K562 (cell line): ENCODE measurements at regions not wholly inside any gene's neighbourhood (a gene's known extent, or its start where the extent isn't known, plus 50 kb on each side); places are given as distances from the start of the nearest gene placed in this dataset.

Experiments used
- CXXC5 ChIP-seq: fragments of 250-450 bp; sonication (Bioruptor Pico); IDR thresholded peaks from 2 replicates; pipeline ENCODE4 v1.8.0; 2022; ENCODE audit warnings: inconsistent platforms, mild to moderate bottlenecking, moderate library complexity
- FOXJ2 ChIP-seq: fragments of 200-800 bp; sonication (Bioruptor generic); IDR thresholded peaks from 2 replicates; pipeline ENCODE4 v1.6.1; 2016; ENCODE audit warnings: missing genetic modification characterization, missing compliant biosample characterization
- MYBL2 ChIP-seq, 2 experiments: fragments of 450-650 bp in 1 of 2; sonication (generic) in 1 of 2; formaldehyde crosslinking in 1 of 2; IDR thresholded peaks; 2 replicates each; pipeline versions ENCODE4 v1.6.1 to v1.8.1; 2017 to 2022; ENCODE audit warnings: borderline replicate concordance in 1 of 2, inconsistent platforms in 1 of 2, low read depth in 1 of 2, mild to moderate bottlenecking in 1 of 2, missing genetic modification reagents in 1 of 2, moderate library complexity in 1 of 2
- NR4A1 ChIP-seq, 2 experiments: fragments of 250-450 bp in 1 of 2; fragments of 450-650 bp in 1 of 2; sonication (Bioruptor Pico) in 1 of 2; IDR thresholded peaks; 2 replicates each; pipeline versions ENCODE4 v1.4.0 to v1.6.1; 2016 to 2020; ENCODE audit warnings: mild to moderate bottlenecking in 2 of 2, missing compliant biosample characterization in 1 of 2, missing genetic modification characterization in 1 of 2, moderate library complexity in 1 of 2
- TF ChIP-seq, protein P1 (sequence below): fragments of 450-650 bp; IDR thresholded peaks from 2 replicates; pipeline ENCODE4 v1.6.1; 2016; ENCODE audit warnings: low read depth
- TF ChIP-seq, protein P2 (sequence below): fragments of 450-650 bp; IDR thresholded peaks from 2 replicates; pipeline ENCODE4 v1.6.1; 2017; ENCODE audit warnings: antibody characterized with exemption, mild to moderate bottlenecking
- TF ChIP-seq, protein P3 (sequence below): sonication (generic); formaldehyde crosslinking; IDR thresholded peaks from 2 replicates; pipeline ENCODE4 v1.8.0; 2022; ENCODE audit warnings: missing genetic modification reagents, mild to moderate bottlenecking, moderate library complexity, borderline replicate concordance

DNA sequence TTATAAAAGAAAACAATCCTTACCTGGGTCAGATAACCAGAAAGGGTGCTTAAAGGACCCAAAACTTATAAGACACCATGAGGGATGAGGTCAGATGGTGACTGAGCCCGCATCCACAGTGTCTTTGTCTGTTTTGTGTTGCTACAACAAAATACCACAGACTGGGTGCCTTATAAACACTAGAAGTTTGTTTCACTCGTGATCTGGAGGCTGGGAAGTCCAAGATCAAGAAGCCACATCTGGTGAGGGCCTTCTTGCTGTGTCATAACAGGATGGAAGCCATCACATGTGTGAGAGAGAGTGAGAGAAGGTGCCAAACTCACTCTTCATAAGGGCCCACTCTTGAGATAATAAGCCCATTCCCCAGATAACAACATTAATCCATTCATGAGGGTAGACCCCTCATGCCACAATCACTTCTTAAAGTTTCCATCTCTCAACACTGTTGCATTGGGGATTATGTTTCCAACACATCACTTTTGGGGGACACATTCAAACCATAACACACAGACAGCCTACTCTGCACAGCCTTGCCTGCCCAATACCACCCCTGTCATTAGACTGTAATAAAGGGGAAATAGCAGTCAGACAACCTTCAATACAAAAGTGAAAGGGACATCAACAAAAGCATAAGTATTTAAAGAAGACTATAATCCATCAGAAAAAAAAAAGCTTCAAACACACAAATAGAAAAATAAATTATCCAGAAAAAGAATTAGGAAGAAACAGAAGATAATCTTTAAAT is 249.8 kb downstream of the ANAPC1 start (continued):
- TF ChIP-seq, protein P1, sequence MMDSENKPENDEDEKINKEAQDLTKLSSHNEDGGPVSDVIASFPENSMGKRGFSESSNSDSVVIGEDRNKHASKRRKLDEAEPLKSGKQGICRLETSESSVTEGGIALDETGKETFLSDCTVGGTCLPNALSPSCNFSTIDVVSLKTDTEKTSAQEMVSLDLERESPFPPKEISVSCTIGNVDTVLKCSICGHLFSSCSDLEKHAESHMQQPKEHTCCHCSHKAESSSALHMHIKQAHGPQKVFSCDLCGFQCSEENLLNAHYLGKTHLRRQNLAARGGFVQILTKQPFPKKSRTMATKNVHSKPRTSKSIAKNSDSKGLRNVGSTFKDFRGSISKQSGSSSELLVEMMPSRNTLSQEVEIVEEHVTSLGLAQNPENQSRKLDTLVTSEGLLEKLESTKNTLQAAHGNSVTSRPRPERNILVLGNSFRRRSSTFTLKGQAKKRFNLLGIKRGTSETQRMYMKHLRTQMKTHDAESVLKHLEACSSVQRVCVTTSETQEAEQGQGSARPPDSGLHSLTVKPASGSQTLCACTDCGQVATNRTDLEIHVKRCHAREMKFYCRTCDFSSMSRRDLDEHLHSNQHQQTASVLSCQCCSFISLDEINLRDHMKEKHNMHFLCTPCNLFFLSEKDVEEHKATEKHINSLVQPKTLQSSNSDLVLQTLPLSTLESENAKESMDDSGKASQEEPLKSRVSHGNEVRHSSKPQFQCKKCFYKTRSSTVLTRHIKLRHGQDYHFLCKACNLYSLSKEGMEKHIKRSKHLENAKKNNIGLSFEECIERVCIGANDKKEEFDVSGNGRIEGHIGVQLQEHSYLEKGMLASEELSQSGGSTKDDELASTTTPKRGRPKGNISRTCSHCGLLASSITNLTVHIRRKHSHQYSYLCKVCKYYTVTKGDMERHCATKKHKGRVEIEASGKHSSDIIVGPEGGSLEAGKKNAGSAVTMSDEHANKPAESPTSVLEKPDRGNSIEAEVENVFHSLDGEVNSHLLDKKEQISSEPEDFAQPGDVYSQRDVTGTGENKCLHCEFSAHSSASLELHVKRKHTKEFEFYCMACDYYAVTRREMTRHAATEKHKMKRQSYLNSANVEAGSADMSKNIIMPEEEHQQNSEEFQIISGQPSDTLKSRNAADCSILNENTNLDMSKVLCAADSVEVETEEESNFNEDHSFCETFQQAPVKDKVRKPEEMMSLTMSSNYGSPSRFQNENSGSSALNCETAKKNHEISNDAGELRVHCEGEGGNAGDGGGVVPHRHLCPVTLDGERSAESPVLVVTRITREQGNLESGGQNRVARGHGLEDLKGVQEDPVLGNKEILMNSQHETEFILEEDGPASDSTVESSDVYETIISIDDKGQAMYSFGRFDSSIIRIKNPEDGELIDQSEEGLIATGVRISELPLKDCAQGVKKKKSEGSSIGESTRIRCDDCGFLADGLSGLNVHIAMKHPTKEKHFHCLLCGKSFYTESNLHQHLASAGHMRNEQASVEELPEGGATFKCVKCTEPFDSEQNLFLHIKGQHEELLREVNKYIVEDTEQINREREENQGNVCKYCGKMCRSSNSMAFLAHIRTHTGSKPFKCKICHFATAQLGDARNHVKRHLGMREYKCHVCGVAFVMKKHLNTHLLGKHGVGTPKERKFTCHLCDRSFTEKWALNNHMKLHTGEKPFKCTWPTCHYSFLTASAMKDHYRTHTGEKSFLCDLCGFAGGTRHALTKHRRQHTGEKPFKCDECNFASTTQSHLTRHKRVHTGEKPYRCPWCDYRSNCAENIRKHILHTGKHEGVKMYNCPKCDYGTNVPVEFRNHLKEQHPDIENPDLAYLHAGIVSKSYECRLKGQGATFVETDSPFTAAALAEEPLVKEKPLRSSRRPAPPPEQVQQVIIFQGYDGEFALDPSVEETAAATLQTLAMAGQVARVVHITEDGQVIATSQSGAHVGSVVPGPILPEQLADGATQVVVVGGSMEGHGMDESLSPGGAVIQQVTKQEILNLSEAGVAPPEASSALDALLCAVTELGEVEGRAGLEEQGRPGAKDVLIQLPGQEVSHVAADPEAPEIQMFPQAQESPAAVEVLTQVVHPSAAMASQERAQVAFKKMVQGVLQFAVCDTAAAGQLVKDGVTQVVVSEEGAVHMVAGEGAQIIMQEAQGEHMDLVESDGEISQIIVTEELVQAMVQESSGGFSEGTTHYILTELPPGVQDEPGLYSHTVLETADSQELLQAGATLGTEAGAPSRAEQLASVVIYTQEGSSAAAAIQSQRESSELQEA = no peak
- no peak for TF ChIP-seq NR4A1 (CRISPR knock-in tag; IDR thresholded peaks at IDR 0.05)
- 0 out of 2 replicates have a peak, but pooled peaks have one; percentile 35 for TF ChIP-seq NR4A1 (tag; IDR thresholded peaks at IDR 0.05)
- TF ChIP-seq, protein P2, sequence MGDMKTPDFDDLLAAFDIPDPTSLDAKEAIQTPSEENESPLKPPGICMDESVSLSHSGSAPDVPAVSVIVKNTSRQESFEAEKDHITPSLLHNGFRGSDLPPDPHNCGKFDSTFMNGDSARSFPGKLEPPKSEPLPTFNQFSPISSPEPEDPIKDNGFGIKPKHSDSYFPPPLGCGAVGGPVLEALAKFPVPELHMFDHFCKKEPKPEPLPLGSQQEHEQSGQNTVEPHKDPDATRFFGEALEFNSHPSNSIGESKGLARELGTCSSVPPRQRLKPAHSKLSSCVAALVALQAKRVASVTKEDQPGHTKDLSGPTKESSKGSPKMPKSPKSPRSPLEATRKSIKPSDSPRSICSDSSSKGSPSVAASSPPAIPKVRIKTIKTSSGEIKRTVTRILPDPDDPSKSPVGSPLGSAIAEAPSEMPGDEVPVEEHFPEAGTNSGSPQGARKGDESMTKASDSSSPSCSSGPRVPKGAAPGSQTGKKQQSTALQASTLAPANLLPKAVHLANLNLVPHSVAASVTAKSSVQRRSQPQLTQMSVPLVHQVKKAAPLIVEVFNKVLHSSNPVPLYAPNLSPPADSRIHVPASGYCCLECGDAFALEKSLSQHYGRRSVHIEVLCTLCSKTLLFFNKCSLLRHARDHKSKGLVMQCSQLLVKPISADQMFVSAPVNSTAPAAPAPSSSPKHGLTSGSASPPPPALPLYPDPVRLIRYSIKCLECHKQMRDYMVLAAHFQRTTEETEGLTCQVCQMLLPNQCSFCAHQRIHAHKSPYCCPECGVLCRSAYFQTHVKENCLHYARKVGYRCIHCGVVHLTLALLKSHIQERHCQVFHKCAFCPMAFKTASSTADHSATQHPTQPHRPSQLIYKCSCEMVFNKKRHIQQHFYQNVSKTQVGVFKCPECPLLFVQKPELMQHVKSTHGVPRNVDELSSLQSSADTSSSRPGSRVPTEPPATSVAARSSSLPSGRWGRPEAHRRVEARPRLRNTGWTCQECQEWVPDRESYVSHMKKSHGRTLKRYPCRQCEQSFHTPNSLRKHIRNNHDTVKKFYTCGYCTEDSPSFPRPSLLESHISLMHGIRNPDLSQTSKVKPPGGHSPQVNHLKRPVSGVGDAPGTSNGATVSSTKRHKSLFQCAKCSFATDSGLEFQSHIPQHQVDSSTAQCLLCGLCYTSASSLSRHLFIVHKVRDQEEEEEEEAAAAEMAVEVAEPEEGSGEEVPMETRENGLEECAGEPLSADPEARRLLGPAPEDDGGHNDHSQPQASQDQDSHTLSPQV = peak; percentile 39; the same call in 1 of the 2 replicates
- no peak for TF ChIP-seq CXXC5 (CRISPR knock-in tag)
- TF ChIP-seq MYBL2 (IDR thresholded peaks at IDR 0.05; ENCODE audit: low read depth) = no peak
- no peak for TF ChIP-seq MYBL2 (CRISPR knock-in tag; IDR thresholded peaks at IDR 0.05; ENCODE audit: borderline replicate concordance)
- peak; percentile 87 for TF ChIP-seq FOXJ2 (tag)
- TF ChIP-seq, protein P3, sequence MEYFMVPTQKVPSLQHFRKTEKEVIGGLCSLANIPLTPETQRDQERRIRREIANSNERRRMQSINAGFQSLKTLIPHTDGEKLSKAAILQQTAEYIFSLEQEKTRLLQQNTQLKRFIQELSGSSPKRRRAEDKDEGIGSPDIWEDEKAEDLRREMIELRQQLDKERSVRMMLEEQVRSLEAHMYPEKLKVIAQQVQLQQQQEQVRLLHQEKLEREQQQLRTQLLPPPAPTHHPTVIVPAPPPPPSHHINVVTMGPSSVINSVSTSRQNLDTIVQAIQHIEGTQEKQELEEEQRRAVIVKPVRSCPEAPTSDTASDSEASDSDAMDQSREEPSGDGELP (CRISPR knock-in tag) = no peak
